H1 (cell line): ENCODE measurements at regions not wholly inside any gene's neighbourhood (a gene's known extent, or its start where the extent isn't known, plus 50 kb on each side); places are given as distances from the start of the nearest gene placed in this dataset.

Experiments
- CTCF ChIA-PET: fragments of 300-600 bp; sonication (Branson Sonifier 250); formaldehyde crosslinking; loops from one replicate; lab custom pipeline; 2021; ENCODE audit not compliant: partially characterized antibody; lab: Charles Lee
- POLR2A ChIA-PET: fragments of 300-600 bp; sonication (Branson Sonifier 250); formaldehyde crosslinking; loops from one replicate; lab custom pipeline; 2021; ENCODE audit warnings: inconsistent platforms; ENCODE audit not compliant: partially characterized antibody; lab: Charles Lee
- DNase-seq, 2 experiments: peaks; one replicate each; pipeline versions ENCODE4 v3.0.0 to v3.0.0-alpha.2; 2010 to 2022; ENCODE audit warnings: low spot score in 2 of 2, low read depth in 1 of 2, mixed read lengths in 1 of 2
- FAIRE-seq: peaks from 2 replicates; lab custom pipeline; 2011; peaks lifted over from hg19 to GRCh38; lab: Jason Lieb, UNC
- H2AFZ ChIP-seq: 2 replicates; pipeline ENCODE4 v1.8.1; 2012; ENCODE audit warnings: low read length, inconsistent platforms
- H2AK5ac ChIP-seq: 2 replicates; pipeline ENCODE4 v1.6.1; 2013; ENCODE audit warnings: low read depth, low read length
- H2BK120ac ChIP-seq: replicated peaks from 2 replicates; pipeline ENCODE3; 2013; ENCODE audit warnings: low read depth, low read length, inconsistent platforms
- H2BK12ac ChIP-seq: 2 replicates; pipeline ENCODE4 v1.6.1; 2013; ENCODE audit warnings: low read depth, low read length
- H2BK15ac ChIP-seq: 2 replicates; pipeline ENCODE4 v1.6.1; 2013; ENCODE audit warnings: low read length
- H2BK20ac ChIP-seq: 2 replicates; pipeline ENCODE4 v1.6.1; 2013; ENCODE audit warnings: low read length
- H2BK5ac ChIP-seq: 2 replicates; pipeline ENCODE4 v1.6.1; 2013; ENCODE audit warnings: low read depth, low read length
- H3K14ac ChIP-seq: 2 replicates; pipeline ENCODE4 v1.6.1; 2013; ENCODE audit warnings: inconsistent platforms; ENCODE audit not compliant: insufficient read length
- H3K18ac ChIP-seq: 2 replicates; pipeline ENCODE4 v1.6.1; 2013; ENCODE audit warnings: low read length; ENCODE audit errors: extremely low read depth
- H3K23ac ChIP-seq: 2 replicates; pipeline ENCODE4 v1.6.1; 2013; ENCODE audit warnings: inconsistent platforms; ENCODE audit not compliant: insufficient read length
- H3K23me2 ChIP-seq: 2 replicates; pipeline ENCODE4 v1.6.1; 2013; ENCODE audit warnings: low read depth, low read length
- H3K27ac ChIP-seq: 2 replicates; pipeline ENCODE4 v1.6.1; 2011; ENCODE audit warnings: low read depth, low read length, inconsistent platforms
- H3K27me3 ChIP-seq, 4 experiments: replicated peaks in 1 of 4; 1 replicate in 1 of 4; 2 replicates in 3 of 4; pipeline versions ENCODE4 v1.6.1 to v1.8.1; 2011 to 2013; ENCODE audit warnings: low read length in 3 of 4, mild to moderate bottlenecking in 3 of 4, inconsistent platforms in 2 of 4, mixed read lengths in 2 of 4, moderate library complexity in 1 of 4; ENCODE audit not compliant: control insufficient read depth in 3 of 4, insufficient read depth in 3 of 4; ENCODE audit errors: extremely low read depth in 1 of 4
- H3K36me3 ChIP-seq, 4 experiments: 2 replicates each; pipeline versions ENCODE4 v1.6.1 to v1.8.1; 2011 to 2013; ENCODE audit warnings: mild to moderate bottlenecking in 4 of 4, low read length in 3 of 4, moderate library complexity in 2 of 4, control low read depth in 1 of 4, inconsistent platforms in 1 of 4; ENCODE audit not compliant: insufficient read depth in 4 of 4, control insufficient read depth in 2 of 4
- H3K4ac ChIP-seq: replicated peaks from 2 replicates; pipeline ENCODE3; 2013; ENCODE audit warnings: low read length, low read depth, mixed read lengths, inconsistent platforms; ENCODE audit not compliant: insufficient read length
- H3K4me1 ChIP-seq, 4 experiments: replicated peaks in 1 of 4; 1 replicate in 1 of 4; 2 replicates in 3 of 4; pipeline versions ENCODE4 v1.6.1 to v1.8.1; 2011 to 2013; ENCODE audit warnings: low read length in 3 of 4, inconsistent platforms in 2 of 4, mixed read lengths in 1 of 4; ENCODE audit not compliant: insufficient read depth in 4 of 4, control insufficient read depth in 3 of 4
- H3K4me2 ChIP-seq, 2 experiments: 2 replicates each; pipeline versions ENCODE4 v1.6.1 to v1.8.1; 2011 to 2013; ENCODE audit warnings: low read depth in 2 of 2, low read length in 2 of 2, control low read depth in 1 of 2, inconsistent platforms in 1 of 2, mild to moderate bottlenecking in 1 of 2; ENCODE audit not compliant: insufficient read depth in 1 of 2
- H3K4me3 ChIP-seq, 4 experiments: fragments of 200-600, 300-600 bp in 1 of 4; sonication (generic), shearing (Covaris generic), sonication (Bioruptor Twin) in 1 of 4; 2 replicates each; pipeline versions ENCODE4 v1.5.1 to v1.8.1; 2011 to 2016; ENCODE audit warnings: low read length in 4 of 4, low read depth in 3 of 4, control low read depth in 2 of 4, inconsistent platforms in 2 of 4, mild to moderate bottlenecking in 2 of 4, mixed read lengths in 1 of 4, moderate library complexity in 1 of 4; ENCODE audit not compliant: insufficient read depth in 2 of 4; ENCODE audit errors: extremely low read depth in 1 of 4
- H3K56ac ChIP-seq: replicated peaks from 2 replicates; pipeline ENCODE3; 2013; ENCODE audit warnings: low read depth, mild to moderate bottlenecking, mixed read lengths, low read length, inconsistent platforms; ENCODE audit not compliant: insufficient read length
- H3K79me1 ChIP-seq: 2 replicates; pipeline ENCODE4 v1.6.1; 2013; ENCODE audit warnings: low read depth, low read length, control low read depth
- H3K79me2 ChIP-seq, 2 experiments: 2 replicates each; pipeline versions ENCODE4 v1.6.1 to v1.8.1; 2012 to 2013; ENCODE audit warnings: low read length in 2 of 2, mild to moderate bottlenecking in 2 of 2, inconsistent platforms in 1 of 2; ENCODE audit not compliant: insufficient read depth in 2 of 2, control insufficient read depth in 1 of 2
- H3K9ac ChIP-seq, 4 experiments: replicated peaks in 1 of 4; 1 replicate in 1 of 4; 2 replicates in 3 of 4; pipeline versions ENCODE4 v1.6.1 to v1.8.1; 2011 to 2013; ENCODE audit warnings: low read depth in 3 of 4, low read length in 3 of 4, control low read depth in 2 of 4, mild to moderate bottlenecking in 2 of 4, moderate library complexity in 2 of 4, inconsistent platforms in 1 of 4; ENCODE audit errors: extremely low read depth in 1 of 4
- H3K9me3 ChIP-seq, 2 experiments: 2 replicates each; pipeline versions ENCODE4 v1.6.1 to v1.8.1; 2012 to 2013; ENCODE audit warnings: mild to moderate bottlenecking in 2 of 2, moderate library complexity in 2 of 2, control low read depth in 1 of 2, inconsistent platforms in 1 of 2, low read depth in 1 of 2, low read length in 1 of 2, mixed read lengths in 1 of 2; ENCODE audit not compliant: insufficient read depth in 2 of 2
- H4K20me1 ChIP-seq, 2 experiments: replicated peaks in 1 of 2; 2 replicates each; pipeline versions ENCODE3 to v1.8.1; 2011 to 2013; ENCODE audit warnings: inconsistent platforms in 2 of 2, low read length in 2 of 2, mild to moderate bottlenecking in 1 of 2; ENCODE audit not compliant: insufficient read depth in 2 of 2, control insufficient read depth in 1 of 2
- H4K5ac ChIP-seq: 2 replicates; pipeline ENCODE4 v1.6.1; 2013; ENCODE audit warnings: low read length, low read depth, mixed read lengths, inconsistent platforms; ENCODE audit not compliant: insufficient read length
- H4K8ac ChIP-seq: 2 replicates; pipeline ENCODE4 v1.8.0; 2013; ENCODE audit warnings: mild to moderate bottlenecking, moderate library complexity, low read length, inconsistent platforms; ENCODE audit not compliant: insufficient read depth; ENCODE audit errors: extremely low read depth
- H4K91ac ChIP-seq: replicated peaks from 2 replicates; pipeline ENCODE3; 2013; ENCODE audit warnings: low read length, mixed read lengths, inconsistent platforms; ENCODE audit not compliant: insufficient read length
- BCL11A ChIP-seq, 2 experiments: IDR thresholded peaks; one replicate each; pipeline ENCODE4 v1.6.1; 2011; ENCODE audit warnings: low read depth in 2 of 2, low read length in 2 of 2, mild to moderate bottlenecking in 2 of 2
- CBX8 ChIP-seq: fragments of 300-800, 300-1000 bp; sonication (generic); IDR thresholded peaks from 2 replicates; pipeline ENCODE4 v1.7.1; 2016; ENCODE audit warnings: low read depth, low read length, borderline replicate concordance
- CHD1 ChIP-seq: IDR thresholded peaks from 2 replicates; pipeline ENCODE4 v1.6.1; 2012; ENCODE audit warnings: low read depth, low read length, improper control_type of control experiment
- EGR1 ChIP-seq: IDR thresholded peaks from 2 replicates; pipeline ENCODE4 v1.6.1; 2011; ENCODE audit warnings: low read depth, low read length, borderline replicate concordance
- FOSL1 ChIP-seq: IDR thresholded peaks from 2 replicates; pipeline ENCODE4 v1.6.1; 2011; ENCODE audit warnings: mild to moderate bottlenecking, low read depth, low read length, moderate library complexity; ENCODE audit not compliant: insufficient read depth
- GABPA ChIP-seq: IDR thresholded peaks from 2 replicates; pipeline ENCODE4 v1.6.1; 2011; ENCODE audit warnings: mild to moderate bottlenecking, low read length, moderate library complexity, borderline replicate concordance; ENCODE audit not compliant: insufficient read depth
- HDAC6 ChIP-seq: IDR thresholded peaks from one replicate; pipeline ENCODE4 v1.7.1; 2012; ENCODE audit warnings: low read depth, mild to moderate bottlenecking, inconsistent platforms, low read length, moderate library complexity
- PHF8 ChIP-seq: fragments of 200-600 bp; sonication (generic); conservative IDR thresholded peaks from 2 replicates; pipeline ENCODE4 v1.7.1; 2012; ENCODE audit warnings: low read depth, mild to moderate bottlenecking, inconsistent platforms, low read length, moderate library complexity
- RFX5 ChIP-seq: IDR thresholded peaks from 2 replicates; pipeline ENCODE4 v1.6.1; 2011; ENCODE audit warnings: low read depth, low read length, improper control_type of control experiment, borderline replicate concordance
- TEAD4 ChIP-seq: IDR thresholded peaks from 2 replicates; pipeline ENCODE4 v1.6.1; 2012; ENCODE audit warnings: low read depth, low read length, inconsistent platforms, mixed read lengths
- WGBS, 2 experiments: shearing (Covaris generic) in 1 of 2; methylation state at CpG; one replicate each; pipeline versions ENCODE4 v1.1.6 to v1.1.7; 2013 to 2015; ENCODE audit warnings: low lambda C conversion rate in 2 of 2, mixed read lengths in 2 of 2, inconsistent platforms in 1 of 2, low coverage in 1 of 2, missing lambda C conversion rate in 1 of 2; ENCODE audit not compliant: insufficient replicate concordance in 2 of 2, insufficient coverage in 1 of 2, insufficient read length in 1 of 2; ENCODE audit errors: extremely low coverage in 1 of 2, missing lambda C conversion rate in 1 of 2; 5-methylcytosine and 5-hydroxymethylcytosine counted together
- TF ChIP-seq, protein P1 (sequence below): IDR thresholded peaks from 2 replicates; pipeline ENCODE4 v1.6.1; 2011; ENCODE audit warnings: low read depth, mild to moderate bottlenecking, low read length; ENCODE audit not compliant: insufficient read depth

DNA sequence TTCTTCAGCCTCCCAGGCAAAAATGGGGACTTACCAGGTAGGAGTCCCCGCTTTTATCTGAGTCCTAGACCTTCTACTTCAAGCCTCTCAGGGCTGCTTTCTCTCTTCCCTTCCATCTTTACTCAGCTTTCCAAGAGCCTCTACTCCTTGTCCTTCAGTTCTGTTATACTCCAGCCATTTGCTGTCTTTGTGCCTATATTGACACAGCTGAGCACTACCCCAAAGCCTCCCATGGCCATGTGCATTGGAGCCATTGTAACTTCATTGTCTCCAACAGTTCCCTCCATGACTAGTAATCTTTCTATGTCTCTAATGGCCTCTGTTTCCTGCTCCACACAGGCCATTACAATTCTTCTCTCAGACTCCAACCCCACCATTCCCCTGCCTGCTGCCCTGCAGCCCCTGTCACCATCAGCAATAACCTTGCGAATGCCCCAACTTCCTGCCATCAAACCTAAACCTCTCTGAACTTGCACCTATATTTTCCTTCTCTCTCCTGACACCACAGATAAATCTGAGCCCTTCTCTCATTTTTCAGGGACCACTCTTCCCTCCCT, 77.9 kb upstream of the ADPGK start:
- no peak overlapping the region for H3K56ac ChIP-seq
- H3K4ac ChIP-seq = no peak overlapping the region
- ChIA-PET POLR2A (no interaction called here), CTCF (interaction anchor here (0.7 to 1.5 kb wide), 2 partner anchors 26 to 158 kb away, joined by 3 to 5 read pairs; no protein-coding TSS in a partner anchor)
- no peak overlapping the region for H2BK120ac ChIP-seq
- H2AFZ ChIP-seq = no peak overlapping the region
- no peak overlapping the region for H2BK12ac ChIP-seq
- no peaks in the 10 kb centered on the region; a peak in 1 of 7 replicates for H3K27me3 ChIP-seq
- H4K91ac ChIP-seq = no peak overlapping the region
- H2BK5ac ChIP-seq = no peak overlapping the region
- H3K79me1 ChIP-seq = no peaks in the 10 kb centered on the region
- H3K9ac ChIP-seq = no peak overlapping the region
- H3K9me3 ChIP-seq = no peaks in the 10 kb centered on the region
- H4K5ac ChIP-seq = no peak overlapping the region
- H4K8ac ChIP-seq = no peak overlapping the region
- H3K4me3 ChIP-seq = no peak overlapping the region
- no peaks in the 10 kb centered on the region for H4K20me1 ChIP-seq
- H3K36me3 ChIP-seq = no peaks in the 10 kb centered on the region
- 83% methylated on average over 2 of the region's 2 CpGs; no CpG with 5 or more reads in 1 of the 2 experiments for WGBS, 2 experiments
- H3K79me2 ChIP-seq = no peaks in the 10 kb centered on the region
- H2BK20ac ChIP-seq = no peak overlapping the region
- no peak overlapping the region for H2BK15ac ChIP-seq
- H3K23me2 ChIP-seq = no peaks in the 10 kb centered on the region; the same call in 1 of the 2 replicates
- FAIRE-seq (no peak), DNase-seq (peak in 1 of 2 experiments; percentile 14)
- H3K4me2 ChIP-seq = no peak overlapping the region
- H3K4me1 ChIP-seq = 0 out of 7 replicates have a peak, but pooled peaks cover 0 to 3% (median 0%) of the 10 kb centered on the region in 4 experiments
- no peak overlapping the region for H3K14ac ChIP-seq
- H2AK5ac ChIP-seq = no peak overlapping the region
- H3K27ac ChIP-seq = no peak overlapping the region
- H3K23ac ChIP-seq = no peak overlapping the region
- no peak overlapping the region for H3K18ac ChIP-seq
- TF ChIP-seq HDAC6 (no peak), GABPA (no peak), FOSL1 (no peak), TEAD4 (no peak), CHD1 (no peak), EGR1 (no peak), BCL11A (IDR thresholded peaks at IDR 0.05; ENCODE audit: low read depth in 2 of 2, low read length in 2 of 2) (no peak), PHF8 (no peak), RFX5 (no peak), CBX8 (no peak)
- TF ChIP-seq, protein P1, sequence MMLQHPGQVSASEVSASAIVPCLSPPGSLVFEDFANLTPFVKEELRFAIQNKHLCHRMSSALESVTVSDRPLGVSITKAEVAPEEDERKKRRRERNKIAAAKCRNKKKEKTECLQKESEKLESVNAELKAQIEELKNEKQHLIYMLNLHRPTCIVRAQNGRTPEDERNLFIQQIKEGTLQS = no peak
